Suprapubic skin (tissue), 3 donors: ENCODE measurements at regions not wholly inside any gene's neighbourhood (a gene's known extent, or its start where the extent isn't known, plus 50 kb on each side); places are given as distances from the start of the nearest gene placed in this dataset.

ENCODE experiments used
- CTCF ChIP-seq, 2 donors: fragments of 200-600 bp in 1 of 2; fragments of 450-650 bp in 1 of 2; sonication (generic) in 1 of 2; IDR thresholded peaks; one replicate each; pipeline ENCODE4 v1.5.1; 2016 to 2019; ENCODE audit warnings: antibody characterized with exemption in 2 of 2, mild to moderate bottlenecking in 1 of 2, moderate library complexity in 1 of 2
- POLR2A ChIP-seq, 2 donors: fragments of 450-650 bp; IDR thresholded peaks; one replicate each; pipeline ENCODE4 v1.6.1; 2017; ENCODE audit warnings: antibody characterized with exemption in 2 of 2, mild to moderate bottlenecking in 2 of 2, moderate library complexity in 2 of 2

GRCh38 chr4:34893382-34893781 lies 1350.9 kb downstream of the ARAP2 start:
- no peak for TF ChIP-seq CTCF (IDR thresholded peaks at IDR 0.05)
- TF ChIP-seq POLR2A (IDR thresholded peaks at IDR 0.05): no peak
